GM12878 (cell line): ENCODE measurements at regions not wholly inside any gene's neighbourhood (a gene's known extent, or its start where the extent isn't known, plus 50 kb on each side); places are given as distances from the start of the nearest gene placed in this dataset.

Experiments used
- GABPA ChIP-seq: IDR thresholded peaks from 2 replicates; pipeline ENCODE4 v1.6.1; 2014; ENCODE audit warnings: antibody characterized with exemption, low read depth, mild to moderate bottlenecking, inconsistent platforms
- HDAC6 ChIP-seq: fragments of 200-600 bp; sonication (generic); IDR thresholded peaks from one replicate; pipeline ENCODE4 v1.8.0; 2017; ENCODE audit warnings: antibody characterized with exemption; ENCODE audit not compliant: unreplicated experiment
- MXI1 ChIP-seq: fragments of 150-350 bp; IDR thresholded peaks from 2 replicates; pipeline ENCODE4 v1.6.1; 2011; ENCODE audit warnings: low read depth, mild to moderate bottlenecking, inconsistent platforms, low read length, improper control_type of control experiment
- NBN ChIP-seq: fragments of 450-650 bp; IDR thresholded peaks from 2 replicates; pipeline ENCODE4 v1.6.1; 2016
- NR2C1 ChIP-seq: fragments of 450-650 bp; IDR thresholded peaks from 2 replicates; pipeline ENCODE4 v1.6.1; 2017; ENCODE audit warnings: antibody characterized with exemption, mild to moderate bottlenecking, moderate library complexity
- NR2C2 ChIP-seq: IDR thresholded peaks from 2 replicates; pipeline ENCODE4 v1.6.1; 2011; ENCODE audit warnings: borderline replicate concordance, low read depth; ENCODE audit not compliant: control insufficient read depth, insufficient read length
- PBX3 ChIP-seq: IDR thresholded peaks from 2 replicates; pipeline ENCODE4 v1.6.1; 2011; ENCODE audit warnings: mild to moderate bottlenecking, low read depth, low read length, moderate library complexity; ENCODE audit not compliant: insufficient replicate concordance
- POLR2A ChIP-seq: IDR thresholded peaks from 2 replicates; pipeline ENCODE4 v1.6.1; 2011; ENCODE audit warnings: low read depth, mild to moderate bottlenecking, low read length
- SMAD1 ChIP-seq: fragments of 450-650 bp; IDR thresholded peaks from 2 replicates; pipeline ENCODE4 v1.6.1; 2018; ENCODE audit warnings: mild to moderate bottlenecking, low read depth; ENCODE audit not compliant: partially characterized antibody
- TF ChIP-seq, protein P1 (sequence below), 3 experiments: IDR thresholded peaks in 2 of 3; conservative IDR thresholded peaks in 1 of 3; 2 replicates each; pipeline ENCODE4 v1.5.1; 2011; ENCODE audit warnings: low read depth in 3 of 3, low read length in 3 of 3, mild to moderate bottlenecking in 3 of 3, control low read depth in 2 of 3, moderate library complexity in 2 of 3, inconsistent platforms in 1 of 3, mixed read lengths in 1 of 3; ENCODE audit not compliant: control insufficient read depth in 2 of 3, insufficient read depth in 1 of 3; ENCODE audit errors: extremely low read depth in 1 of 3

GRCh38 chr2:235134420-235134819 is 182.6 kb downstream of the SH3BP4 start:
- TF ChIP-seq HDAC6 (no peak), SMAD1 (no peak), MXI1 (no peak), NBN (no peak), POLR2A (no peak), GABPA (no peak), NR2C2 (no peak), NR2C1 (no peak), PBX3 (no peak)
- TF ChIP-seq, protein P1, sequence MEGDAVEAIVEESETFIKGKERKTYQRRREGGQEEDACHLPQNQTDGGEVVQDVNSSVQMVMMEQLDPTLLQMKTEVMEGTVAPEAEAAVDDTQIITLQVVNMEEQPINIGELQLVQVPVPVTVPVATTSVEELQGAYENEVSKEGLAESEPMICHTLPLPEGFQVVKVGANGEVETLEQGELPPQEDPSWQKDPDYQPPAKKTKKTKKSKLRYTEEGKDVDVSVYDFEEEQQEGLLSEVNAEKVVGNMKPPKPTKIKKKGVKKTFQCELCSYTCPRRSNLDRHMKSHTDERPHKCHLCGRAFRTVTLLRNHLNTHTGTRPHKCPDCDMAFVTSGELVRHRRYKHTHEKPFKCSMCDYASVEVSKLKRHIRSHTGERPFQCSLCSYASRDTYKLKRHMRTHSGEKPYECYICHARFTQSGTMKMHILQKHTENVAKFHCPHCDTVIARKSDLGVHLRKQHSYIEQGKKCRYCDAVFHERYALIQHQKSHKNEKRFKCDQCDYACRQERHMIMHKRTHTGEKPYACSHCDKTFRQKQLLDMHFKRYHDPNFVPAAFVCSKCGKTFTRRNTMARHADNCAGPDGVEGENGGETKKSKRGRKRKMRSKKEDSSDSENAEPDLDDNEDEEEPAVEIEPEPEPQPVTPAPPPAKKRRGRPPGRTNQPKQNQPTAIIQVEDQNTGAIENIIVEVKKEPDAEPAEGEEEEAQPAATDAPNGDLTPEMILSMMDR (IDR thresholded peaks at IDR 0.05 in 2 of 3, conservative IDR thresholded peaks at IDR 0.05 in 1 of 3; ENCODE audit: control insufficient read depth in 2 of 3, extremely low read depth in 1 of 3, insufficient read depth in 1 of 3, low read depth in 3 of 3, low read length in 3 of 3), result no peak
